NCI-H510A treated with DMSO at 0.1 percent for 48 hours (cell line): ENCODE measurements at regions not wholly inside any gene's neighbourhood (a gene's known extent, or its start where the extent isn't known, plus 50 kb on each side); places are given as distances from the start of the nearest gene placed in this dataset.

Experiments
- DNase-seq: peaks from one replicate; lab custom pipeline; 2025; lab: John Stamatoyannopoulos, UW

DNA sequence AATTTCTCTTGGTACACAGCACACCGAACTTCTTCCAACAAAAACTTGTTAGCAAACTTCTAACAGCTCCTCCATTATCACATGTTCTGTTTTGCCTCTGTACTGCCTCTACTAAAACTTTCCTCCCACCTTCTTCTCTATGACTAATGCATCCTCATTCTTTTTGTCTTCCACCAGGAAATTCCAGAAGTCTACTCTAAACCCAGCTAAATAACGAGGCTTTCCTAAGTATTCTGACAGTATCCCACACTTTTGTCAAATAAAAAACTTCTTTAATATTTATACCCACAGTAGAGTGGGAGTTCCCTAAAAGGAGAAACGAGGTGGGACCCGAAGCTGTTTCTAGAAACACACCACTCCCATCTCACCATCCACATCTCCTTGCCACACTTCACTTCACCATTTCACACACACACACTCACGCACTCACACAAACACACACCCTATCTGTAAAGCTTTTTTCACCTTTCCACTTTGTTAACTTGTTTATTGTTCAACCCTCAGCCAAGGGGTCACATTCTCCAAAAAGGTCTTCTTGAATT is 280.3 kb downstream of the ARAP2 start:
- DNase-seq: no peak

DNA sequence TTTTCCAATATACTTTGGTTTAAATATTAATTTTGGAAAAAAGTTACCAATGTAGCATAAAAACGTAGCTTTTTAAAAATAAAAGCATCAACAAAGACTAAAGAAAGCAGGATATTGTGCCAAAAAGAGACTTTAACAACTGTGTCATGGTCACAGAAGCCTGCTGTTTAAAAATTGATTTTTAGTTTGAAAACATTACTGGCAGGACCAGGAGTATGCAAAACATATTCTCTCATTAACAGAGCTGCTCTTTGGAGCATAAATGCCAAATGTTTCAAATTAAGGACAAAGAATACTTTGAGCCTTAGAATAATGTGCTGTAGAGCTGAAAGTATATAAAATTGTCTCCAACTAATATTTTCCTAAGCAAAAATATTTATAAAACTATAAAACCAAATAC is 279.0 kb downstream of the ARAP2 start:
- no peak for DNase-seq

- DNase-seq: no peak
These were observed 277.7 kb downstream of the ARAP2 start for GRCh38 chr4:35966566-35966965.

GRCh38 chr4:35970366-35970960 is 273.9 kb downstream of the ARAP2 start:
- no peak for DNase-seq

- DNase-seq: no peak
These were observed 271.5 kb downstream of the ARAP2 start for GRCh38 chr4:35972814-35973213.

GRCh38 chr4:35975617-35976355 is 268.5 kb downstream of the ARAP2 start:
- no peak for DNase-seq

- DNase-seq: no peak
These were observed 265.8 kb downstream of the ARAP2 start for GRCh38 chr4:35978551-35978950.

DNA sequence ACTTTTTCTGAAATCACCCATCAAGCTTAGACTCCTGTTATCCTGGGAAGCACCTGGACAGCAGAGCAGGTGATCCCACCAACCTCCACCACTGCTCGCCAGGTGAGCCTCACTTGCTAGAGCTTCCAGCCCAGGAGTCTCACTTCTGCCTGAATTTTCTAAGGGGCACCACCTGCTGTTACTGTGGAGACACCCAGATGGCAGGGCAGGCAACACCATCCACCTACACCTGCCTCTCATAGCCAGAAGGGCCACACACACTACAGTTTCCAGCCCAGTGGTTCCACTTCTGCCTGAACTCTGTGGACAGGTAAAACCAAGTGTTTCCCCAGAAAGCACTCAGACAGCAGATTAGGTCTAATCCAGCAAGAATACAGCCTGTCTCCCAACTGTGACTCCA is 262.0 kb downstream of the ARAP2 start:
- DNase-seq: no peak

- no peak for DNase-seq
These were observed 257.8 kb downstream of the ARAP2 start for GRCh38 chr4:35986537-35986936.

- DNase-seq: no peak
These were observed 250.7 kb downstream of the ARAP2 start for GRCh38 chr4:35993606-35994005.

DNA sequence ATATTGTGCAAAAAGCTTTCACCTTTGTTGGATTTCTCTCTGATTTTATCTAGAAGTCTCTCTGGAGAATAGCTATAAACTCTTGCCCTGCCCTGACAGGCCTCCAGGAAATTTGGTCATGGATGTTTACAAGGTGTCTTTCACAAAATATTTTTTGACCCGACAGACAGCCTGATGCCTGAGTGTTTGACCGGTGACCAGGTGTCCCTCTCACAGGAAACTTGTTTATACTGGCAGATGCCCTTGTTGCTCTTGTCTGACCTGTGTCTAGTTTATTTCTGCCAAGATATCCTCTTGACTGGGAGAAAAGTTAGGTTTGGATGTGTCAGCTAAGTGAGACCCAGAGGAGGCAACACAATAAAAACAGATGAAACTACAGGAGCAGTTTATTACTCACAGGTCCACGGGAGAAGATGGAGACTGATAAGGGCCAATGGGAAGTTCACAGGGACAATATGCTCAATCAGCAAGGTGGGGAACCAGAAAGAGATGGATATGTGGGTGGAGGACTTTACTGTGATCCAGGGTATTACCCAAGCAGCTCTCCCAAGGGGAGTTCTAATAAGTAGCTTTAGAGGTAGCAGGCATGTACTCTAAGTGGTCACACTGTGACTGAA is 243.3 kb downstream of the ARAP2 start:
- DNase-seq: no peak

DNA sequence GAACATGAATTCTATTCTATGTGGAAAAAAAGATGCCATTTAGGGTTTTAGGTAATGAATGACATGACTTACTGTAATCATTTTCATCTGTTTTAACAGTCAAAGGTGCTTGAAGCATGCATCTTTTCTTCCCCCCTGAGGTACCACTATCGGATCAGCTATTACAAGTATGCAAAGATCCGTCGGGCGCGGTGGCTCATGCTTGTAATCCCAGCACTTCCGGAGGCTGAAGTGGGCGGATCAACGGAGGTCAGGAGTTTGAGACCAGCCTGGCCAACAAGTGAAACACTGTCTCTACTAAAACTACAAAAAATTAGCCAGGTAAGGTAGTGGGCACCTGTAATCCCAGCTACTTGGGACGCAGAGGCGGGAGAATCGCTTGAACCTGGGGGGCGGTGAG is 241.3 kb downstream of the ARAP2 start:
- DNase-seq: no peak

- DNase-seq: no peak
These were observed 240.0 kb downstream of the ARAP2 start for GRCh38 chr4:36004204-36004851.

DNA sequence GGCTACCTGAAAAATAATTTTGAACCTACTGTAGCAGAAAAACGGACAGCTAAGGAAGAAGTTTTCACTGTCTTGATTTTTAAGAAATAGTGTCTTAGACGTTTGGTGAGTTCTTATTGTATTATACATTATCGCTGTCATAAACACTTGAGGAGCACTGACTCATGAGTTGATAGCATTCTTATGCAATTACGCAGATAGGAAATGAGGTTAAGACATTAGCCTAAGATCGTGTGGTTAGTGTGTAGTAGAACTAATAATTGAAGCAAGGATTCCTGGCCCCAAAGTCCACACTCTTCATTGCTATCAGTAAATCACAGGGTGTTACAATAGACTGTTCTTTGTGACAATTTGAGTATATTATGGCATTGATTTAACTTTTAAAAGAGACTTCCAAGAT is 238.1 kb downstream of the ARAP2 start:
- DNase-seq: no peak

DNA sequence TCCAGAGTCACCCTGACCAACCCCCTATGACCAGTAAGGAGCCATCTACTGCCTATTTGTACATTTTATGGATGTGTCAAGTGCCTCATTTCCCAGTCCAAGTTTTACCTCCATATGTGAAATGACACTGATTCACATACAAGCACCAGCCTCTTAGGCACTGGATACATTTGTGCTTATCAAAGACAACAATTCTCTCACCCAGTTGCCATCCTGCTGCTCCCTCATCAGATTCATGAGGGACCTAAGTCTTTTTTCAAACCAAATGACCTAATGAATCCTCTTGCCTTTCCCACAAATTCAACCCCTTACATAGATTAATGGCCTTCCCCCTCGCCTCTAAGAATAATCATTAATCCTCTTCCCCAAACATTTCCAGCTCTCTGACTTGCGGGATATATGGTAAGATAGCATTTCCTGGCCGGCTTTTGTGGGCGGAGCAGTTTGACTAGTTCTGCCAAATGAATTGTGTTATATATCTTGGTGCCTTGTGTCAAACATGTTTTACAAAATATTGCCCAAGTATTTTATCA is 233.9 kb downstream of the ARAP2 start:
- no peak for DNase-seq

DNA sequence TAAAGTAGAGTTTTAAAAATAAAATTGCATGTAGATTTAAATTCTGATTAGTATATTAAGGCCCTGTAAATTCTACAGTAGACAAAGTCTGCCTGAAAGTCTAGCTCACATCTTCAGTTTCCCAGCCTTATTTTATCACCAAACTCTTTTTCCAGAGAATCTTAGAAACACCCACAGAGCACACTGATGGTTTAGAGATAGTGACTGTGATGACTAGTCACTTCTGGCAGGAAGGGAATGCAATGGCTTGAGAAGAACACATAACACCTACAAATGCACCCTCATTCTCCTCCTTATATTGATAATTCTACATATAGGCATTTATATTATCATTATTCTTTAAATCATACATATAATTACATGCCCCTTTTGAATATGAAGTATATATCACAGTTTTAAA is 232.9 kb downstream of the ARAP2 start:
- DNase-seq: no peak

DNA sequence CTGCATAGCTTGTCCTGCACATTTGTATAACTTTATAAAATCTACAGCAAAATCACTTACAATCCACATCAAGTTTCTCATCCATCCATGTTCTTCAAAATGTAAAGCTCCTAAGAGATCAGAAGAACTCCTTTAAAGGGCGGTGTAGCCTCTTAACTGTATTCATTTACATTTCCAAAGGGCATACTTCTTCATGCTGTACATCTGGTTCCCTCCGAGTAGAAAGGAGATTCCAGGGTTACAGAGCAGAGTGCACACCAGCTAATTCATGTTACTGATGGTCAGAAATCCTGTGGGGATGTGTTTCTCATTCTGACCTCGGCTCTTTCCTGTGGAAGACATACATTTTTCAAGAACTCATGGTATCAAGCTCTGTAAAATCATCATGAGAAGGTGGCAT is 231.8 kb downstream of the ARAP2 start:
- DNase-seq: no peak

DNA sequence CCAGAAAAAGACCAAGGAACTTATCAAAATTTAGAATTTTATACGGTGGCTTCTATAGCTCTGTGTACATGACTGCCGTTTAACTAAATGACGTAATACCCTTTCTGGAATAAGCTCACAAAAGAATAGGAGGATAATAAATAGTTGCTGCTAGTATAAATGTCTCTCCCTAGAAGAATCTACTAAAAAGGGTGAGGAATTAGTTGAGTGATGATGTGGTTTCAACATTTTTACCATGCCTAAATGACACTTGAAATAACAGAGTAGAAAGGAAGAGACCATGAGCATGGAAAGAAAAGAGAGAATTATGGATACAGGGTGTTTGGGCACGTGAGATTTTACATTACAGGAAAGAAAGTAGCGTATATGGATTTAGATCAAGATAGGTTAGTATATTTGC is 231.1 kb downstream of the ARAP2 start:
- no peak for DNase-seq
